Brain microvascular endothelial cell (primary cell): ENCODE measurements at regions not wholly inside any gene's neighbourhood (a gene's known extent, or its start where the extent isn't known, plus 50 kb on each side); places are given as distances from the start of the nearest gene placed in this dataset.

Experiments
- DNase-seq: peaks from one replicate; pipeline ENCODE4 v3.0.0-alpha.2; 2020
- H3K27ac ChIP-seq: fragments of 250-450 bp; sonication (Bioruptor Pico); 2 replicates; pipeline ENCODE4 v1.5.1; 2020; ENCODE audit warnings: mild to moderate bottlenecking, moderate library complexity
- H3K27me3 ChIP-seq: fragments of 250-450 bp; sonication (Bioruptor Pico); replicated peaks from 2 replicates; pipeline ENCODE4 v1.5.1; 2020; ENCODE audit warnings: mild to moderate bottlenecking
- H3K36me3 ChIP-seq: fragments of 250-450 bp; sonication (Bioruptor Pico); replicated peaks from 2 replicates; pipeline ENCODE4 v1.5.1; 2020; ENCODE audit warnings: mild to moderate bottlenecking
- H3K4me3 ChIP-seq: 2 replicates; pipeline ENCODE4 v1.5.1; 2011; ENCODE audit warnings: low read depth, mild to moderate bottlenecking, control low read depth, low read length, moderate library complexity
- CTCF ChIP-seq: IDR thresholded peaks from 2 replicates; pipeline ENCODE4 v1.5.1; 2011; ENCODE audit warnings: low read depth, mild to moderate bottlenecking, moderate library complexity, low read length, control low read depth, inconsistent platforms; ENCODE audit errors: missing control alignments
- in situ Hi-C: cut with HindIII; loops from 2 replicates; pipeline ENCODE4 v1.10.0; 2017; ENCODE audit warnings: low sequenced_read_pairs, low pct_ligation_motif_present

GRCh38 chr12:115871714-115872113 is 405.8 kb downstream of the MED13L start:
- DNase-seq = peak; percentile 20
- TF ChIP-seq CTCF = peak; percentile 69
- H3K27ac ChIP-seq = no peak overlapping the region
- no peaks in the 10 kb centered on the region for H3K27me3 ChIP-seq
- in situ Hi-C loops = no loop called here
- H3K36me3 ChIP-seq = no peaks in the 10 kb centered on the region
- no peak overlapping the region for H3K4me3 ChIP-seq

DNA sequence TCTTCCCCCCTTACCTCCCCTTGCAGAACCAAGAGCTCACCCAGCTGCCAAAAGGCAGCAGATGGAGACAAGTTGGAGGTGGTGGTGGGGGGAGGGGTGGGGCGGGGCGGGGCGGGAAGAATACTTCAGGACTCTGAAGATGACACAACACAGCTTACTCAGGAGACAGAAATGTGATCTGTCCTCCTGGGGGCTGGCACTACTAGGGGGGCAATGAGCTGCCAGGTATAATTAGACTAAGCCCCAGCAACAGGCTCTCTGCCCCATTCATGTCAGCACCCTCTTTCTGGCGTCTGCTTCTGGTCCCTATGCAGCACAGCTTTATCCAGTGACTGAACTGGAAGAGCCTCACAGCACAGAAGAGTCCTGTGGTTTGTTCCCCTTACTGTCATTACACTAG is 407.0 kb downstream of the MED13L start:
- Histone ChIP-seq H3K27ac (no peak overlapping the region), H3K4me3 (no peak overlapping the region), H3K27me3 (no peaks in the 10 kb centered on the region), H3K36me3 (no peaks in the 10 kb centered on the region)
- in situ Hi-C loops = no loop called here
- no peak for DNase-seq
- TF ChIP-seq CTCF = no peak

DNA sequence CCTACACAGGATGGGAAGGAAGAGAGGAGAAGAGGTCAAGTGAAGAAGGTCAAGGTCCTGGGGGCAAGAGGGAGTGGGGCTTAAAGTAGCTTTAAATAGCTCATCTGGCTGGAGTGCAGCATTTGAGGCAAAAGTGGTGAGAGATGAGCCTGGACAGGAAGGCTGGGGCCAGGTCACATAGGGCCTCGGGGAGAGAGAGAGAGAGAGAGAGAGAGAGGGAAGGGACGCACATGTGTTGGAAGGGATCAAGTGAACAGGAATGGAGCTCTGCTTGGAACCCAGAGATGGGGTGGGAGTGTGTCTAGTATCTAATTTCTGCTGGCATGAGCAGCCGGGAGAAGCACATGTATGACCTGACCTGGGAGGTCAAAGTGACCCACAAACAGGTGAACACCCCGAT is 407.5 kb downstream of the MED13L start:
- no peak for TF ChIP-seq CTCF
- DNase-seq = no peak
- H3K36me3 ChIP-seq = no peaks in the 10 kb centered on the region
- H3K27ac ChIP-seq = no peak overlapping the region
- no peak overlapping the region for H3K4me3 ChIP-seq
- in situ Hi-C loops = no loop called here
- no peaks in the 10 kb centered on the region for H3K27me3 ChIP-seq

DNA sequence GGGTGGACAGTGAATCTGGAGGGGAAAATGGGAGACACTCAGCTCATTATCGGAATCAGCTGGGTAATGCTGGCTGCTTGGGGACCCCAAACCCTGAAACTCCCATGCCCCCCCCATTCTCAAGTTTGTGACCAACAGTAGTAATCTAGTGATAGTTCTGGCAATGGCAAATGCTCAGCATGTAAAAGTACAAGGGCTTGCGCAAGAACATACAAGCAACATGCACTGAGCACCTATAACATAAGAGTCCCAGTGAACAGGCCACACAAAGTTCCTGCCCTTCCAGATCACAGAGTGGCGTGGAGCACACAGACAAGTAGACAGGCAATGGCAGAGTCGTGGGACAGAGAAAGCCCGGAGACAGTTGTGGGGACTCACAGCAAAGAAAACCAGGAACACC is 407.9 kb downstream of the MED13L start:
- no peak for DNase-seq
- Histone ChIP-seq H3K36me3 (no peaks in the 10 kb centered on the region), H3K27ac (no peak overlapping the region), H3K27me3 (no peaks in the 10 kb centered on the region), H3K4me3 (no peak overlapping the region)
- TF ChIP-seq CTCF = no peak
- in situ Hi-C loops = no loop called here

DNA sequence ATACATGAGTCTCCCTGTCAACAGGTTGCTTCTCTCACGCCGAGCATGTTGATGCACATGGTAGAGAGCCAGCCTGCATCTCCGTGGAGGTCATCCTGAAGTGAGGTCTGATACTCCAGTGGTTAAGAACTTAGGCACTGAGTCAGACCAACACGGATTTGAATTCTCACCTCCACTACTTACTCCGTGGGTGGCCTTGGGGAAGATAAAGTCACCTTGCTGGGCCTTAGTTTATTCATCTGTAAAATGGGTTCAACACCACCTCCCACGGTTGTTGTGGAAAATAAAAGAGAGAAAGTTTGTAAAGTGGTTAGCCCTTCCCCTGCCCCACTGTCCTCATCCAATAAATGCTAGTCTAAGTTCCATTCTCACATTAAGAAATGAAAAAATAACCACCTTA is 408.9 kb downstream of the MED13L start:
- H3K36me3 ChIP-seq = no peaks in the 10 kb centered on the region
- no peak overlapping the region for H3K27ac ChIP-seq
- no peak for DNase-seq
- in situ Hi-C loops = no loop called here
- H3K27me3 ChIP-seq = no peaks in the 10 kb centered on the region
- TF ChIP-seq CTCF = no peak
- no peak overlapping the region for H3K4me3 ChIP-seq

- Histone ChIP-seq H3K4me3 (no peak overlapping the region), H3K27me3 (no peaks in the 10 kb centered on the region), H3K27ac (no peak overlapping the region), H3K36me3 (no peaks in the 10 kb centered on the region)
- TF ChIP-seq CTCF = no peak
- in situ Hi-C loops = no loop called here
- no peak for DNase-seq
These were observed 409.6 kb downstream of the MED13L start for GRCh38 chr12:115867854-115868253.
